KOPT-K1 (cell line): ENCODE measurements at regions not wholly inside any gene's neighbourhood (a gene's known extent, or its start where the extent isn't known, plus 50 kb on each side); places are given as distances from the start of the nearest gene placed in this dataset.
"Not testable (repeated sequence)": the region's sequence is repeated elsewhere in the genome, so short reads cannot be mapped to it uniquely, and the experiment has no call there.

ENCODE experiments used
- H3K27ac ChIP-seq: fragments of 200-600 bp; sonication (generic); 2 replicates; pipeline ENCODE4 v1.5.1; 2016; ENCODE audit warnings: antibody characterized with exemption, mild to moderate bottlenecking, low read depth, low read length; ENCODE audit not compliant: poor library complexity, severe bottlenecking
- H3K36me3 ChIP-seq: fragments of 200-600 bp; sonication (generic); 2 replicates; pipeline ENCODE4 v1.5.1; 2017; ENCODE audit warnings: antibody characterized with exemption, mild to moderate bottlenecking, low read length, moderate library complexity; ENCODE audit not compliant: insufficient read depth
- H3K9me3 ChIP-seq: fragments of 200-600 bp; sonication (generic); 2 replicates; pipeline ENCODE4 v1.5.1; 2017; ENCODE audit warnings: antibody characterized with exemption, low read length, mild to moderate bottlenecking; ENCODE audit not compliant: insufficient read depth, poor library complexity, severe bottlenecking

- Histone ChIP-seq H3K27ac (no peak overlapping the region), H3K36me3 (peaks cover 100% of the 10 kb centered on the region), H3K9me3 (no peaks in the 10 kb centered on the region)
Observed at GRCh38 chr7:149610441-149611011, 112.9 kb upstream of the ZNF746 start.

GRCh38 chr7:149608168-149608567, 110.6 kb upstream of the ZNF746 start:
- H3K27ac ChIP-seq = no peak overlapping the region
- peaks cover 100% of the 10 kb centered on the region for H3K36me3 ChIP-seq
- no peaks in the 10 kb centered on the region for H3K9me3 ChIP-seq

DNA sequence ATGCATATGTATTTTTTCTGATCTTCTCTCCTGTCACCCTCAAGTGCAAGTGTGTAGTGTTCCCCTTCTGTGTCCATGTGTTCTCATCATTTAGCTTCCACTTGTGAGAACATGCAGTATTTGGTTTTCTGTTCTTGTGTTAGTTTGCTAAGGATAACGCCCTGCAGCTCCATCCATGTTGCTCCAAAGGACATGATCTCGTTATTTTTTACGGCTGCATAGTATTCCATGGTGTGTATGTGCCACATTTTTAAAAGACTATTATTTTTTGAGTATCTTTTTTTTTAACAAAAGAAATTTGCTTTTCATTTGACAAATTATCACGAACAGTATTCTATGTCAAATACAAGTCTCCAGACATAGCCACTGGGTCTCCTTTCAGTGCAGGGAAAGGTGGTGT, 110.1 kb upstream of the ZNF746 start:
- Histone ChIP-seq H3K9me3 (no peaks in the 10 kb centered on the region), H3K27ac (no peak overlapping the region), H3K36me3 (peaks cover 100% of the 10 kb centered on the region)

DNA sequence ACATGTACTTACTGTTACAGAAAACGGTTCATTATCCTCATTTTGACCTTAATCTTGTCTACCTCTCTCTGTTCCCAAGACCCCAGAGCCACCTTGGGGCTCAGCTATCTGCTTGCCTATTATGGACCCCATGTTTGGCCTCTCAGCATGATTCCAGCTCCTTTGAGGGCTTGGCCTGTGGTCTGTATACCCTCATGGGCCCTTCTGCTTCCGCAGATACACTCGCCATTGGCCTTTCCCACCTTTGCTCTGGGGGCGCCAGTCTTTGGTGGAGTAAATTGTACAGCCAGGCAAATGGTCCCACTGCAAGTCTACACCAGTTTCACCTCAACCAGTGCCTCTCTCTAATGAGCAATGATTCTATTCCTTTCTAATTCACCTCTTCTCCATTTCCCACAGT, 109.2 kb upstream of the ZNF746 start:
- H3K27ac ChIP-seq = no peak overlapping the region
- peaks cover 100% of the 10 kb centered on the region for H3K36me3 ChIP-seq
- no peaks in the 10 kb centered on the region for H3K9me3 ChIP-seq

- H3K36me3 ChIP-seq = peaks cover 100% of the 10 kb centered on the region
- H3K27ac ChIP-seq = no peak overlapping the region
Observed at GRCh38 chr7:149605696-149606095, 108.1 kb upstream of the ZNF746 start.

GRCh38 chr7:149604521-149604920, 106.9 kb upstream of the ZNF746 start:
- H3K36me3 ChIP-seq = peaks cover 92% of the 10 kb centered on the region
- no peaks in the 10 kb centered on the region for H3K9me3 ChIP-seq

More at GRCh38 chr7:149605696-149606095, 108.1 kb upstream of the ZNF746 start:
- H3K9me3 ChIP-seq = no peaks in the 10 kb centered on the region

DNA sequence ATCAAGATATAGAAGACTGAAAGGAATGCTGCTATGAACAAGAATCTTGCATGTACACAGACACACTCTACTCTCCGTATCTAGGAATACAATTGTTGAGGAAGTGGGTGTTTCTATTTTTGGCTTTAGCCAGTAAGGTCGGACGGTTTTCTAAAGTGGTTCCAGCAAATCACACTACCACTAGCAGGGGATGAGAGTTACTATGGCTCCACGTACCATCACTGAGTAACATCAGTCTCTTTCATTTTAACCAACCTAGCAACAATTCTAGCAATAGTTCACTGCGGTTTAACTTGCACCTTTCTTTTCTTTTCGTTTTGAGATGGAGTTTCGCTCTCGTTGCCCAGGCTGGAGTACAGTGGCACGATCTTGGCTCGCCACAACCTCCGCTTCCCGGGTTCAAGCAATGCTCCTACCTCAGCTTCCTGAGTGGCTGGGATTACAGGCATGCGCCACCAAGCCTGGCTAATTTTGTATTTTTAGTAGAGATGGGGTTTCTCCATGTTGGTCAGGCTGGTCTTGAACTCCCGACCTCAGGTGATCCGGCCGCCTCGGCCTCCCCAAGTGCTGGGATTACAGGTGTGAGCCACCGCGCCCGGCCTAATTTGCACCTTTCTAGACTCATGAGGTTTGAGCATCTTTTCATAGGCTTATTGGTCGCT, 103.2 kb upstream of the ZNF746 start:
- peaks cover 88% of the 10 kb centered on the region for H3K36me3 ChIP-seq
- not testable (repeated sequence) for H3K9me3 ChIP-seq, H3K27ac ChIP-seq

More at GRCh38 chr7:149604521-149604920, 106.9 kb upstream of the ZNF746 start:
- H3K27ac ChIP-seq = no peak overlapping the region

GRCh38 chr7:149599636-149600206, 102.1 kb upstream of the ZNF746 start:
- no peak overlapping the region for H3K27ac ChIP-seq

GRCh38 chr7:149598721-149599308, 101.2 kb upstream of the ZNF746 start:
- Histone ChIP-seq H3K9me3 (no peaks in the 10 kb centered on the region), H3K27ac (no peak overlapping the region), H3K36me3 (peaks cover 88% of the 10 kb centered on the region)

More at GRCh38 chr7:149599636-149600206, 102.1 kb upstream of the ZNF746 start:
- Histone ChIP-seq H3K36me3 (peaks cover 88% of the 10 kb centered on the region), H3K9me3 (no peaks in the 10 kb centered on the region)

- H3K36me3 ChIP-seq = peaks cover 87% of the 10 kb centered on the region
- not testable (repeated sequence) for H3K27ac ChIP-seq, H3K9me3 ChIP-seq
Observed at GRCh38 chr7:149597789-149598188, 100.2 kb upstream of the ZNF746 start.

GRCh38 chr7:149595541-149595940, 97.9 kb upstream of the ZNF746 start:
- no peaks in the 10 kb centered on the region for H3K9me3 ChIP-seq
- peaks cover 87% of the 10 kb centered on the region for H3K36me3 ChIP-seq
- no peak overlapping the region for H3K27ac ChIP-seq

- Histone ChIP-seq H3K9me3 (no peaks in the 10 kb centered on the region), H3K36me3 (peaks cover 91% of the 10 kb centered on the region), H3K27ac (no peak overlapping the region)
Observed at GRCh38 chr7:149595078-149595477, 97.5 kb upstream of the ZNF746 start.

DNA sequence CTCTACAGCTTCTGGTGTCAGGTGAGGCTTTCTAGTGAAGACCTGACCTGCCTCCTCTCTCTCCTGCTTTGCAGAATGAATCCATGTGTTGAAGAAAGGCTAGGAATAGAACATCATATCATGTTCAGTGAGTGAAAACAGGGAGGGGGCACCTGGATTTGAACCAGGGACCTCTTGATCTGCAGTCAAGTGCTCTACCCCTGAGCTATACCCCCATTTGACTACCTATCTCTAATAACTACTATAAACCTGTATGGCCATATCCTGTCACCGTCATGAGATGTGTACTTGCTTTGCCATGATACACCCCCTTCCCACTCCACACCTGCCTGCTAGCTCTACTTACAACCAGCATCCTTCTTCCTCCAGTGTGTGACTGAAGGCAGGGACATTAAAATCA, 91.3 kb upstream of the ZNF746 start:
- Histone ChIP-seq H3K27ac (no peak overlapping the region), H3K36me3 (peaks cover 98% of the 10 kb centered on the region), H3K9me3 (peaks cover 6% of the 10 kb centered on the region)

- Histone ChIP-seq H3K36me3 (peaks cover 99% of the 10 kb centered on the region), H3K27ac (no peak overlapping the region), H3K9me3 (peaks cover 6% of the 10 kb centered on the region)
Observed at GRCh38 chr7:149586646-149587645, 89.3 kb upstream of the ZNF746 start.
